H1 (cell line): ENCODE measurements at regions not wholly inside any gene's neighbourhood (a gene's known extent, or its start where the extent isn't known, plus 50 kb on each side); places are given as distances from the start of the nearest gene placed in this dataset.

Source experiments
- CTCF ChIA-PET: fragments of 300-600 bp; sonication (Branson Sonifier 250); formaldehyde crosslinking; loops from one replicate; lab custom pipeline; 2021; ENCODE audit not compliant: partially characterized antibody; lab: Charles Lee
- POLR2A ChIA-PET: fragments of 300-600 bp; sonication (Branson Sonifier 250); formaldehyde crosslinking; loops from one replicate; lab custom pipeline; 2021; ENCODE audit warnings: inconsistent platforms; ENCODE audit not compliant: partially characterized antibody; lab: Charles Lee
- DNase-seq, 2 experiments: peaks; one replicate each; pipeline versions ENCODE4 v3.0.0 to v3.0.0-alpha.2; 2010 to 2022; ENCODE audit warnings: low spot score in 2 of 2, low read depth in 1 of 2, mixed read lengths in 1 of 2
- FAIRE-seq: peaks from 2 replicates; lab custom pipeline; 2011; peaks lifted over from hg19 to GRCh38; lab: Jason Lieb, UNC
- H2AFZ ChIP-seq: 2 replicates; pipeline ENCODE4 v1.8.1; 2012; ENCODE audit warnings: low read length, inconsistent platforms
- H2AK5ac ChIP-seq: 2 replicates; pipeline ENCODE4 v1.6.1; 2013; ENCODE audit warnings: low read depth, low read length
- H2BK120ac ChIP-seq: replicated peaks from 2 replicates; pipeline ENCODE3; 2013; ENCODE audit warnings: low read depth, low read length, inconsistent platforms
- H2BK12ac ChIP-seq: 2 replicates; pipeline ENCODE4 v1.6.1; 2013; ENCODE audit warnings: low read depth, low read length
- H2BK15ac ChIP-seq: 2 replicates; pipeline ENCODE4 v1.6.1; 2013; ENCODE audit warnings: low read length
- H2BK20ac ChIP-seq: 2 replicates; pipeline ENCODE4 v1.6.1; 2013; ENCODE audit warnings: low read length
- H2BK5ac ChIP-seq: 2 replicates; pipeline ENCODE4 v1.6.1; 2013; ENCODE audit warnings: low read depth, low read length
- H3K14ac ChIP-seq: 2 replicates; pipeline ENCODE4 v1.6.1; 2013; ENCODE audit warnings: inconsistent platforms; ENCODE audit not compliant: insufficient read length
- H3K18ac ChIP-seq: 2 replicates; pipeline ENCODE4 v1.6.1; 2013; ENCODE audit warnings: low read length; ENCODE audit errors: extremely low read depth
- H3K23ac ChIP-seq: 2 replicates; pipeline ENCODE4 v1.6.1; 2013; ENCODE audit warnings: inconsistent platforms; ENCODE audit not compliant: insufficient read length
- H3K23me2 ChIP-seq: 2 replicates; pipeline ENCODE4 v1.6.1; 2013; ENCODE audit warnings: low read depth, low read length
- H3K27ac ChIP-seq: 2 replicates; pipeline ENCODE4 v1.6.1; 2011; ENCODE audit warnings: low read depth, low read length, inconsistent platforms
- H3K27me3 ChIP-seq, 4 experiments: replicated peaks in 1 of 4; 1 replicate in 1 of 4; 2 replicates in 3 of 4; pipeline versions ENCODE4 v1.6.1 to v1.8.1; 2011 to 2013; ENCODE audit warnings: low read length in 3 of 4, mild to moderate bottlenecking in 3 of 4, inconsistent platforms in 2 of 4, mixed read lengths in 2 of 4, moderate library complexity in 1 of 4; ENCODE audit not compliant: control insufficient read depth in 3 of 4, insufficient read depth in 3 of 4; ENCODE audit errors: extremely low read depth in 1 of 4
- H3K36me3 ChIP-seq, 4 experiments: 2 replicates each; pipeline versions ENCODE4 v1.6.1 to v1.8.1; 2011 to 2013; ENCODE audit warnings: mild to moderate bottlenecking in 4 of 4, low read length in 3 of 4, moderate library complexity in 2 of 4, control low read depth in 1 of 4, inconsistent platforms in 1 of 4; ENCODE audit not compliant: insufficient read depth in 4 of 4, control insufficient read depth in 2 of 4
- H3K4ac ChIP-seq: replicated peaks from 2 replicates; pipeline ENCODE3; 2013; ENCODE audit warnings: low read length, low read depth, mixed read lengths, inconsistent platforms; ENCODE audit not compliant: insufficient read length
- H3K4me1 ChIP-seq, 4 experiments: replicated peaks in 1 of 4; 1 replicate in 1 of 4; 2 replicates in 3 of 4; pipeline versions ENCODE4 v1.6.1 to v1.8.1; 2011 to 2013; ENCODE audit warnings: low read length in 3 of 4, inconsistent platforms in 2 of 4, mixed read lengths in 1 of 4; ENCODE audit not compliant: insufficient read depth in 4 of 4, control insufficient read depth in 3 of 4
- H3K4me2 ChIP-seq, 2 experiments: 2 replicates each; pipeline versions ENCODE4 v1.6.1 to v1.8.1; 2011 to 2013; ENCODE audit warnings: low read depth in 2 of 2, low read length in 2 of 2, control low read depth in 1 of 2, inconsistent platforms in 1 of 2, mild to moderate bottlenecking in 1 of 2; ENCODE audit not compliant: insufficient read depth in 1 of 2
- H3K4me3 ChIP-seq, 4 experiments: fragments of 200-600, 300-600 bp in 1 of 4; sonication (generic), shearing (Covaris generic), sonication (Bioruptor Twin) in 1 of 4; 2 replicates each; pipeline versions ENCODE4 v1.5.1 to v1.8.1; 2011 to 2016; ENCODE audit warnings: low read length in 4 of 4, low read depth in 3 of 4, control low read depth in 2 of 4, inconsistent platforms in 2 of 4, mild to moderate bottlenecking in 2 of 4, mixed read lengths in 1 of 4, moderate library complexity in 1 of 4; ENCODE audit not compliant: insufficient read depth in 2 of 4; ENCODE audit errors: extremely low read depth in 1 of 4
- H3K56ac ChIP-seq: replicated peaks from 2 replicates; pipeline ENCODE3; 2013; ENCODE audit warnings: low read depth, mild to moderate bottlenecking, mixed read lengths, low read length, inconsistent platforms; ENCODE audit not compliant: insufficient read length
- H3K79me1 ChIP-seq: 2 replicates; pipeline ENCODE4 v1.6.1; 2013; ENCODE audit warnings: low read depth, low read length, control low read depth
- H3K79me2 ChIP-seq, 2 experiments: 2 replicates each; pipeline versions ENCODE4 v1.6.1 to v1.8.1; 2012 to 2013; ENCODE audit warnings: low read length in 2 of 2, mild to moderate bottlenecking in 2 of 2, inconsistent platforms in 1 of 2; ENCODE audit not compliant: insufficient read depth in 2 of 2, control insufficient read depth in 1 of 2
- H3K9ac ChIP-seq, 4 experiments: replicated peaks in 1 of 4; 1 replicate in 1 of 4; 2 replicates in 3 of 4; pipeline versions ENCODE4 v1.6.1 to v1.8.1; 2011 to 2013; ENCODE audit warnings: low read depth in 3 of 4, low read length in 3 of 4, control low read depth in 2 of 4, mild to moderate bottlenecking in 2 of 4, moderate library complexity in 2 of 4, inconsistent platforms in 1 of 4; ENCODE audit errors: extremely low read depth in 1 of 4
- H3K9me3 ChIP-seq, 2 experiments: 2 replicates each; pipeline versions ENCODE4 v1.6.1 to v1.8.1; 2012 to 2013; ENCODE audit warnings: mild to moderate bottlenecking in 2 of 2, moderate library complexity in 2 of 2, control low read depth in 1 of 2, inconsistent platforms in 1 of 2, low read depth in 1 of 2, low read length in 1 of 2, mixed read lengths in 1 of 2; ENCODE audit not compliant: insufficient read depth in 2 of 2
- H4K20me1 ChIP-seq, 2 experiments: replicated peaks in 1 of 2; 2 replicates each; pipeline versions ENCODE3 to v1.8.1; 2011 to 2013; ENCODE audit warnings: inconsistent platforms in 2 of 2, low read length in 2 of 2, mild to moderate bottlenecking in 1 of 2; ENCODE audit not compliant: insufficient read depth in 2 of 2, control insufficient read depth in 1 of 2
- H4K5ac ChIP-seq: 2 replicates; pipeline ENCODE4 v1.6.1; 2013; ENCODE audit warnings: low read length, low read depth, mixed read lengths, inconsistent platforms; ENCODE audit not compliant: insufficient read length
- H4K8ac ChIP-seq: 2 replicates; pipeline ENCODE4 v1.8.0; 2013; ENCODE audit warnings: mild to moderate bottlenecking, moderate library complexity, low read length, inconsistent platforms; ENCODE audit not compliant: insufficient read depth; ENCODE audit errors: extremely low read depth
- H4K91ac ChIP-seq: replicated peaks from 2 replicates; pipeline ENCODE3; 2013; ENCODE audit warnings: low read length, mixed read lengths, inconsistent platforms; ENCODE audit not compliant: insufficient read length
- CTCF ChIP-seq, 3 experiments: IDR thresholded peaks; 1 replicate in 2 of 3; 2 replicates in 1 of 3; pipeline versions ENCODE4 v1.5.1 to v1.6.1; 2011; ENCODE audit warnings: low read length in 3 of 3, mild to moderate bottlenecking in 3 of 3, inconsistent platforms in 2 of 3, low read depth in 1 of 3, moderate library complexity in 1 of 3; ENCODE audit not compliant: insufficient read depth in 1 of 3; ENCODE audit errors: control extremely low read depth in 1 of 3
- E2F6 ChIP-seq: IDR thresholded peaks from 2 replicates; pipeline ENCODE4 v1.6.1; 2012; ENCODE audit warnings: inconsistent platforms
- GABPA ChIP-seq: IDR thresholded peaks from 2 replicates; pipeline ENCODE4 v1.6.1; 2011; ENCODE audit warnings: mild to moderate bottlenecking, low read length, moderate library complexity, borderline replicate concordance; ENCODE audit not compliant: insufficient read depth
- KDM1A ChIP-seq: fragments of 200-600, 300-600 bp; sonication (generic); IDR thresholded peaks from 2 replicates; pipeline ENCODE4 v1.7.1; 2016; ENCODE audit warnings: mild to moderate bottlenecking, low read length, borderline replicate concordance
- NRF1 ChIP-seq: IDR thresholded peaks from 2 replicates; pipeline ENCODE4 v1.6.1; 2011; ENCODE audit warnings: mild to moderate bottlenecking, low read depth, low read length, improper control_type of control experiment
- POLR2A ChIP-seq, 2 experiments: IDR thresholded peaks; 1 replicate in 1 of 2; 2 replicates in 1 of 2; pipeline ENCODE4 v1.6.1; 2011; ENCODE audit warnings: low read depth in 2 of 2, low read length in 2 of 2, mild to moderate bottlenecking in 2 of 2; ENCODE audit errors: control extremely low read depth in 1 of 2
- SIRT6 ChIP-seq: IDR thresholded peaks from one replicate; pipeline ENCODE4 v1.7.1; 2012; ENCODE audit warnings: low read length, inconsistent platforms
- SUZ12 ChIP-seq: fragments of 200-600 bp; sonication (generic); IDR thresholded peaks from 2 replicates; pipeline ENCODE4 v1.6.1; 2012; ENCODE audit warnings: mild to moderate bottlenecking, inconsistent platforms, low read length, moderate library complexity, mixed read lengths
- TCF12 ChIP-seq: IDR thresholded peaks from 2 replicates; pipeline ENCODE4 v1.6.1; 2011; ENCODE audit warnings: low read depth, mild to moderate bottlenecking, low read length
- whole genome bisulfite sequencing, 2 experiments: shearing (Covaris generic) in 1 of 2; methylation state at CpG; one replicate each; pipeline versions ENCODE4 v1.1.6 to v1.1.7; 2013 to 2015; ENCODE audit warnings: low lambda C conversion rate in 2 of 2, mixed read lengths in 2 of 2, inconsistent platforms in 1 of 2, low coverage in 1 of 2, missing lambda C conversion rate in 1 of 2; ENCODE audit not compliant: insufficient replicate concordance in 2 of 2, insufficient coverage in 1 of 2, insufficient read length in 1 of 2; ENCODE audit errors: extremely low coverage in 1 of 2, missing lambda C conversion rate in 1 of 2; 5-methylcytosine and 5-hydroxymethylcytosine counted together
- TF ChIP-seq, protein P1 (sequence below): IDR thresholded peaks from 2 replicates; pipeline ENCODE4 v1.6.1; 2012; ENCODE audit warnings: low read length, inconsistent platforms

DNA sequence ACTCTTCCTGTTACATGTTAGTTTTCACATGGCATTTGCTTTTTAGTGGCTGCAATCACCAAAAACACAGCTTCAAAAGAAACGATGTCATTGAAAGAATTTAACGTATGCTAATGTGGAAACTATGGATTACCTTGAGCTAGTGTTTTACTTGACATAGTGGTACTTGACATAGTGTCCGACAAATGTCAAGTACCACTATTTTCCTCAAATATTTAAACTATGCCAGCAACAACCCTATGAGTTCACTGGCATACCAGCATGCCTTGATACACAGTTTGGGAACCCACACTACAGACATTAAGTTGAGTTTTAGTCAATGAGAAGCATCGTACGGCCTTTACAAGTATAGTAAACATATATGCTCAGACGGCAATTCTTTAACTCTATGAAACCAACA, 560.3 kb downstream of the GALC start:
- no peak for FAIRE-seq
- TF ChIP-seq, protein P1, sequence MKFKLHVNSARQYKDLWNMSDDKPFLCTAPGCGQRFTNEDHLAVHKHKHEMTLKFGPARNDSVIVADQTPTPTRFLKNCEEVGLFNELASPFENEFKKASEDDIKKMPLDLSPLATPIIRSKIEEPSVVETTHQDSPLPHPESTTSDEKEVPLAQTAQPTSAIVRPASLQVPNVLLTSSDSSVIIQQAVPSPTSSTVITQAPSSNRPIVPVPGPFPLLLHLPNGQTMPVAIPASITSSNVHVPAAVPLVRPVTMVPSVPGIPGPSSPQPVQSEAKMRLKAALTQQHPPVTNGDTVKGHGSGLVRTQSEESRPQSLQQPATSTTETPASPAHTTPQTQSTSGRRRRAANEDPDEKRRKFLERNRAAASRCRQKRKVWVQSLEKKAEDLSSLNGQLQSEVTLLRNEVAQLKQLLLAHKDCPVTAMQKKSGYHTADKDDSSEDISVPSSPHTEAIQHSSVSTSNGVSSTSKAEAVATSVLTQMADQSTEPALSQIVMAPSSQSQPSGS = no peak
- TF ChIP-seq KDM1A = no peak
- TF ChIP-seq E2F6 = no peak
- TF ChIP-seq NRF1 = no peak
- no peak for TF ChIP-seq CTCF (IDR thresholded peaks at IDR 0.05; ENCODE audit: control extremely low read depth in 1 of 3, insufficient read depth in 1 of 3, low read depth in 1 of 3, low read length in 3 of 3)
- TF ChIP-seq GABPA = no peak
- no peak for TF ChIP-seq SIRT6
- TF ChIP-seq POLR2A (IDR thresholded peaks at IDR 0.05; ENCODE audit: control extremely low read depth in 1 of 2, low read depth in 2 of 2, low read length in 2 of 2) = no peak
- TF ChIP-seq TCF12 = no peak
- TF ChIP-seq SUZ12 = no peak

More for the DNA sequence above, 560.3 kb downstream of the GALC start:
- Histone ChIP-seq H3K14ac (no peak overlapping the region), H3K4me1 (no peaks in the 10 kb centered on the region), H4K8ac (no peak overlapping the region), H3K23me2 (no peaks in the 10 kb centered on the region), H3K27me3 (no peaks in the 10 kb centered on the region), H3K79me1 (no peaks in the 10 kb centered on the region), H2AK5ac (no peak overlapping the region), H2AFZ (no peak overlapping the region), H4K20me1 (no peaks in the 10 kb centered on the region), H3K27ac (no peak overlapping the region), H3K23ac (no peak overlapping the region), H3K9ac (no peak overlapping the region), H3K36me3 (no peaks in the 10 kb centered on the region), H2BK5ac (no peak overlapping the region), H3K9me3 (no peaks in the 10 kb centered on the region), H3K79me2 (no peaks in the 10 kb centered on the region), H3K4me3 (no peak overlapping the region), H2BK120ac (no peak overlapping the region), H2BK12ac (no peak overlapping the region), H3K4ac (no peak overlapping the region), H4K5ac (no peak overlapping the region), H3K56ac (no peak overlapping the region), H2BK15ac (no peak overlapping the region), H4K91ac (no peak overlapping the region), H3K4me2 (no peak overlapping the region), H2BK20ac (no peak overlapping the region), H3K18ac (no peak overlapping the region)
- CTCF ChIA-PET = interaction anchor here (1.6 kb wide), 1 partner anchor 14 kb away, joined by 3 read pairs; no protein-coding TSS in a partner anchor
- DNase-seq = no peak
- WGBS, 2 experiments = 90% methylated on average over 6 of the region's 6 CpGs; no CpG with 5 or more reads in 1 of the 2 experiments
- POLR2A ChIA-PET = no interaction called here
